ENCODE measurements at regions not wholly inside any gene's neighbourhood (a gene's known extent, or its start where the extent isn't known, plus 50 kb on each side); places are given as distances from the start of the nearest gene placed in this dataset.

DNA sequence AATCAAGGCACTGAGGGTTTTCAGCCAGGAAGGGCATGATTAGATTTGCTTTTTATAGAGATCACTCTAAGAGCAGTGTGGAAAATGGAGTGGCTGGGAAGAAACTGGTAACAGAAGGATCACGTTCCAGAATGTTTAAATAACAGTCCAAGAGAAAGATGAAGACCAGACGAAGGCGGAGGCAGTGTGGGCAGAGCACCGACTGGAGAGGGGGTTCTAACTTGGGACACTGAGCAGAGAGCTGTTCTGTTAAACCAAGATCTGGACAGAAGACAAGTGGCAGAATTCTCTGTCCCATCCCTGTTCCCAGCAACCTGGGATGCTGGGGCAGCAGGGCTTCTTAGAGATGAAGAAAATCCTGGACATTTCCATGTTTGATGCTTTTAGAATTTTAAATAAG, 249.1 kb upstream of the NR4A3 start:
- no peaks in the 10 kb centered on the region for H3K9me3 ChIP-seq
- no peaks in the 10 kb centered on the region for H3K4me1 ChIP-seq
- H3K4me3 ChIP-seq (ENCODE audit: low read depth, low read length): no peak overlapping the region
- H3K36me3 ChIP-seq: no peaks in the 10 kb centered on the region
- TF ChIP-seq CTCF (IDR thresholded peaks at IDR 0.05; ENCODE audit: low read depth, low read length): no peak
- H3K27me3 ChIP-seq: no peaks in the 10 kb centered on the region
- DNase-seq: no peak

- Histone ChIP-seq H3K4me3 (ENCODE audit: low read depth, low read length) (no peak overlapping the region), H3K27me3 (no peaks in the 10 kb centered on the region), H3K36me3 (no peaks in the 10 kb centered on the region), H3K9me3 (no peaks in the 10 kb centered on the region), H3K4me1 (no peaks in the 10 kb centered on the region)
- no peak for TF ChIP-seq CTCF (IDR thresholded peaks at IDR 0.05; ENCODE audit: low read depth, low read length)
- no peak for DNase-seq
Observed at GRCh38 chr9:99573085-99573484, 248.6 kb upstream of the NR4A3 start.

GRCh38 chr9:99573886-99574285, 247.8 kb upstream of the NR4A3 start:
- Histone ChIP-seq H3K36me3 (no peaks in the 10 kb centered on the region), H3K9me3 (no peaks in the 10 kb centered on the region), H3K27me3 (no peaks in the 10 kb centered on the region), H3K4me3 (ENCODE audit: low read depth, low read length) (no peak overlapping the region), H3K4me1 (no peaks in the 10 kb centered on the region)
- no peak for TF ChIP-seq CTCF (IDR thresholded peaks at IDR 0.05; ENCODE audit: low read depth, low read length)
- no peak for DNase-seq

GRCh38 chr9:99576002-99576401, 245.7 kb upstream of the NR4A3 start:
- TF ChIP-seq CTCF (IDR thresholded peaks at IDR 0.05; ENCODE audit: low read depth, low read length): no peak
- H3K4me1 ChIP-seq: peaks cover under 1% of the 10 kb centered on the region; the same call in 1 of the 2 replicates

GRCh38 chr9:99576876-99577275, 244.8 kb upstream of the NR4A3 start:
- Histone ChIP-seq H3K36me3 (no peaks in the 10 kb centered on the region), H3K9me3 (no peaks in the 10 kb centered on the region), H3K27me3 (no peaks in the 10 kb centered on the region), H3K4me1 (peaks cover 3% of the 10 kb centered on the region; the same call in 1 of the 2 replicates), H3K4me3 (ENCODE audit: low read depth, low read length) (no peak overlapping the region)
- TF ChIP-seq CTCF (IDR thresholded peaks at IDR 0.05; ENCODE audit: low read depth, low read length): no peak
- no peak for DNase-seq

More at GRCh38 chr9:99576002-99576401, 245.7 kb upstream of the NR4A3 start:
- no peaks in the 10 kb centered on the region for H3K36me3 ChIP-seq
- no peaks in the 10 kb centered on the region for H3K9me3 ChIP-seq
- no peak overlapping the region for H3K4me3 ChIP-seq (ENCODE audit: low read depth, low read length)
- H3K27me3 ChIP-seq: no peaks in the 10 kb centered on the region
- no peak for DNase-seq

GRCh38 chr9:99577351-99577750, 244.3 kb upstream of the NR4A3 start:
- Histone ChIP-seq H3K36me3 (no peaks in the 10 kb centered on the region), H3K4me3 (ENCODE audit: low read depth, low read length) (no peak overlapping the region), H3K27me3 (no peaks in the 10 kb centered on the region), H3K9me3 (no peaks in the 10 kb centered on the region), H3K4me1 (peaks cover 3% of the 10 kb centered on the region; the same call in 1 of the 2 replicates)
- no peak for DNase-seq
- TF ChIP-seq CTCF (IDR thresholded peaks at IDR 0.05; ENCODE audit: low read depth, low read length): no peak

All from BE2C (cell line).